PFSK-1 (cell line): ENCODE measurements at regions not wholly inside any gene's neighbourhood (a gene's known extent, or its start where the extent isn't known, plus 50 kb on each side); places are given as distances from the start of the nearest gene placed in this dataset.

Experiments
- POLR2AphosphoS5 ChIP-seq: IDR thresholded peaks from 2 replicates; pipeline ENCODE4 v1.6.1; 2012; ENCODE audit warnings: low read depth, mild to moderate bottlenecking, control low read depth, low read length, moderate library complexity
- SIN3A ChIP-seq: IDR thresholded peaks from 2 replicates; pipeline ENCODE4 v1.6.1; 2012; ENCODE audit warnings: mild to moderate bottlenecking, low read length, moderate library complexity, borderline replicate concordance; ENCODE audit not compliant: insufficient read depth
- TAF1 ChIP-seq: IDR thresholded peaks from 2 replicates; pipeline ENCODE4 v1.6.1; 2012; ENCODE audit warnings: low read length, control low read depth, borderline replicate concordance; ENCODE audit not compliant: insufficient read depth

DNA sequence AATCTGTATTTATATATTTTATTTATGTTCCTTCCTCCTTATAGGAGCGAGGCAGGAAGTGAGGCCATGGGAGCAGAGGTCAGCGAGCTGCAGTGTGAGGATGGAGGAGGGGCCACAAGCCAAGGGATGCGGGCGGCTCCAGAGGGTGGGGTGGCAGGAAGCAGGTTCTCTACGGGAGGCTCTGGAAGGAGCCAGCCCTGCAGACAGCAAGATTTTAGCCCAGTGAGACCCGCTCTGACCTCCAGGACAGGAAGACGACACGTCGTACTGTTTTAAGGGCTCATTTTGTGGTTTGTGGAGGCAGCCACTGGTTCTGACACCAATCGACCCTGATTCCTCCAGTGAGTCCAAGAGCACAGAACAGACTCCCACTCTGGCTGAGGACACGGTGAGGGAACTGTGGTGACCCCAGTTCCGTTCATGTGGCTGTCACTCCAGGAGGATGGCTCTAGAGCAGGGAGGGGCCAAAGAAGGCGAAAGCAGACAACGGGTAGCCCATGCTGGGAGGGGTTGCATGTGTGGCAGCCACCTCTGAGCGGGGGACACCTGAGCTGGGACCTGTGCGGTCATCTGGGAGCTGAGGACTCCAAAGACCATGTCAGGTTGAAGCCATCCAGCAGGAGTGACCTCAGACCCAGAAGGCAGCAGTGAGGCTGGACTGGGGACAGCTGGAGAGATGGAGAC is 100.1 kb upstream of the BHLHE23 start:
- TF ChIP-seq TAF1 (no peak), POLR2AphosphoS5 (no peak), SIN3A (no peak)
